Fibroblast of peridontal ligament (primary cell): ENCODE measurements at regions not wholly inside any gene's neighbourhood (a gene's known extent, or its start where the extent isn't known, plus 50 kb on each side); places are given as distances from the start of the nearest gene placed in this dataset.

Experiments used
- DNase-seq: peaks from one replicate; pipeline ENCODE4 v3.0.0-alpha.2; 2010; ENCODE audit errors: extremely low read depth

DNA sequence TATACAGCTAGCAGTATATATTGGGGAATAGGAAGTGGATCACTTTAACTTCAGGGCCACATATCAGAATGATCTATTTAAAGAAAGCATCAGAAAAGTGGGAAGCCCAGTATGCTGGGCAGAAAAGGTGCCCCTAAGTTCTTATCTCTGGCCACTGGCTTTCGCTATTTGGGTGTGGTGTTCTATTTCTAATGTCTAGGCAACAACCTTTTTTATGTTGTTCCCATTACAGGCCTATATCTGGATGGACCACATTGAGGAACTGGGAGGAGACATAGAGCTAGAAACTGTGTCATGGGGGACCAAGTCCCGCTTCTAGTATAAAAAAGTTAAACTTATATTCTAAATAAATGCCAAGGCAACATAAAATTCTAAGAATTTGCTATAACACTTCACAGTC lies 935.6 kb downstream of the PDHA2 start:
- DNase-seq = no peak

- DNase-seq = no peak
Measured at GRCh38 chr4:96776920-96777527, 937.1 kb downstream of the PDHA2 start.

DNA sequence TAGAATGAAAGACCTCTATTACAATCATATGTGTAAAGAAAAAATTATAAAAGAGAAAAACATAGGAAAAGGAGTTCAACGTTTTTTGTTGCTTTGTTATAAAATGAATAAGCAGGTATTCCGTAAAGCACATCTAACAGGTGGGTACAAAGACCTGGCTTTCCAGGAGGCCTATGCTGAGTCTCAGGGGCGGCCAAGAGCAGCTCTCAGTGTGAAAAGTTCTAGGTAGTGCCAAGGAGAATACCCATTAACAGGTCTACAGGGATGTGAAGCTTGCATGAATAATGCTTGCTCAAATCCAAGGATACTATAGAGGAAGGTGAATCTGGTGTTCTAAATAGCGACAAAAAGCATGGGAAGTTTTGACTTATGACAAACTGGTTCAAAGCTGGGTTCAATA lies 944.4 kb downstream of the PDHA2 start:
- no peak for DNase-seq

DNA sequence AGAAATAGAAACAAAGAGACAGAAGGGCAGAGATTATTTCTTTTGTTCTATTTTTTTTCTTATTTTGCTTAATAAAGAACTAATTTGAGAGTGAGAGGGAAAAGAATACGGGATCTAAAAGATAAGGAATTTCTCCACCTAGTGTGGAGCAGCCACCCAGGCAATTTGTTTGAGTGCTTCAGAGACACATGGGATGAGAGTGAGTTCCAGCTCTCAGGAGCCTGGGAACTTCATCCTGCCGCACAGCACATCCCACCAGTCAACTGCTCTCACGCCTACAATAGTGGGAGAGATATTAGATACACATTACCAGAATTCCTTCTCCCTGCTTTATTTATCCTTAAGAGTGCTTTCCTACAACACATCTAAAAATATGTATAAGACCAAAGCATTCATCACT lies 946.4 kb downstream of the PDHA2 start:
- DNase-seq = no peak

DNA sequence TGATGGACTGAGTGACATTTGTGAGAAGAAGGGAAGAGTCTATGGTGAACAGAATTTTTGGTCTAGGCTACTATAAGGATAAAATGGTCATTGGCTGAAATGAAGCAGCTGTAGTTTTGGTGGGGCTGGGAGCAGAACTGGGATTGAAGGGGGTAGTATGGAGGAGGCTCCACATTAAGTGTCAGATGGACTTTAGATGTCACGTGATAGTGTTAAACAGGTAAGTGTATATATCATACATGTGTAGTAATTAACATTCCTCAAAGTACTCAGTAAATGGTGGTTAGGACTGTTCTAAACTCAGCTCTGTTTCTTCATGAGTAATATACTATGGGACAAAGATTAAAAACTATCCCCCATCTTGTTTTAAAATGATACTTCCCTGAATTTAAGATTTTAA lies 947.9 kb downstream of the PDHA2 start:
- no peak for DNase-seq

DNA sequence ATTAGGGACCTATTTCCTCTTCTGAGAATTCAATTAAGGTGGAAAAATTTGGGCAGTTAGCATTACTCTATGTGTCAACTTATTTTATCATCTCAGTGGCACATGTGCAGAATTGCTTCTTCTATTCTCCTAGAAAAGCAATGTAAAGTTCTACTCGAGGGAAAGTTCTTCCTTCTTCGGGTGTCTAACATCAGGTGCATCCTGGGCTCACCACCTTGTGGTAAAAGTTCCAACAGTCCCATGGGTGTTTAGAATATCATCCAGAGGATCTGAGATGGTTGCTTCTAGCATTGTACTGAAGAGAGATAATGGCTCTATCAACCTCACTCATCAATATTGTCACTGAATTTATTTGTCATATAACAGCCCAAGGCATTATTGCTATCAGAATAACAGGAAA lies 969.7 kb downstream of the PDHA2 start:
- no peak for DNase-seq

GRCh38 chr4:96827086-96827485 lies 987.2 kb downstream of the PDHA2 start:
- no peak for DNase-seq

DNA sequence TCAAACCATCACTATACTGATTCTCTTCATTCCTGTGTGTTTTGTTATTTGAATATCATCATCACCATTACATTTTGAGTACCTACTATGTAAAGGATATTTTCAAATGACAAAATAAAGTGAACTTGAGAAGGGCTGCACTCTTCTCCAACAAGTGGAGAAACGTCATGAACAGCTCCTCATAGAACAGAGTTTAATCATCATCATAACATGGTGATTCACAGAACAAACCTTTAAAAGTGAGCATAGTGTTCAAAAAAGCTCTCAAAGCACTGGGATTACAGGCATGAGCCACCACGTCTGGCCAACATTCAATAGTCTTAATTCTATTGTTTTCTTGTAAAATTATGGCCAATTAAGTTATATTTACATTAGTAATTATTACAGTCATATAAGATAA lies 993.9 kb downstream of the PDHA2 start:
- DNase-seq = no peak

DNA sequence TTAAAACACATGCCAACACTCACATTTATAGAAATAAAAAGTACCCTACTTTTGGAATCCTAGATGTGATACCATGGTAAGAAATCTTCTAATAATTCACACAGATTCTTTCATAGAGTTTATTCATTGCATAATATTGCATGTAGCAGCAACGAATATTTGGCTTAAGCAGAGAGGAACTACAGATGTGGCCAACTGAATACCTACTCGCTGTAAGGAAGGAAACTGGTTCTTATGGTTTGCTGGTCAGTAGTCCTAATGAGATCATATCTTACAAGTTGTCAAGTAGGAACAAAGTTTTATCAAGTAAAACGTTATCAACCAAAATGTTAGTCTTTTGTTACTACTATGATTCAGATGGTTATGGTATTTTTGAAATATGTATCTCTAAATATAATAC lies 996.1 kb downstream of the PDHA2 start:
- DNase-seq = no peak

- DNase-seq = no peak
Measured at GRCh38 chr4:96839441-96839840, 999.5 kb downstream of the PDHA2 start.

DNA sequence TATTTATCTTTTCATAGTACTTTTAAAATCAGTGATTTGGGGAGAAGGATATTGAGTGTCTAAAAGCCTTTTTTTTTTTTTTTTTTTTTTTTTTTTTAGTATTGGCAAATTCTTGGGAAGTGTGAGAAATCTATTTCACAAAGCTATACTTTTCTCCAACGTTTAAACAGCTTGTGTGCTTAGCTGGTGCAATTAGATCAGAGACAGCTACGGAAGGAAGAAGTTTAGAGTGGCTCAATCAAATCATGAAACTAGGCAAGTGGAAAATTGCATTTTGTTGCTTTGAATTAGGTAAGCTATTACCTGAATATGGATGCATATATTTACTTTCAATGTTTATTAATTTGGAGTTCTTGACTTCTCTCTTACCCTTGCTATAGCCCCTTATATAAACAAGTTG lies 1001.9 kb downstream of the PDHA2 start:
- no peak for DNase-seq

- DNase-seq = no peak
Measured at GRCh38 chr4:96844858-96845490, 1005.1 kb downstream of the PDHA2 start.

GRCh38 chr4:96845819-96846218 lies 1005.9 kb downstream of the PDHA2 start:
- no peak for DNase-seq

DNA sequence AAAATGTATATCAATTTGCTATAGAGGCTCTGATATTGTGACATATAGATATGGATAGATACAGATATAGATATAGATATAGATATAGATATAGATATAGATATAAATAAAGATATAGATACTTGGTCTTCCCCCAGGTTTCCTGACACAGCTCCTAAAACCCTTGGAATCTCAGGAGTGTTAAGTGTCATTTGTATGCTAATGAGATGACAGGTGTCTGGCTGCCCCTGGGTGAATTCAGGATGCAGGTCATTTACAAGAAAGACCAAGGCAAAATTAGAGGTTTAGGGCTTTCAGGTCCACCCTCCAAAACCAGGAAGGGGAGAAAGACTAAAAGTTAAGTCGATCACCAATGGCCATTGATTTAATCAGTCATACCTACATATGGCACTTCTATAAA lies 1034.8 kb downstream of the PDHA2 start:
- no peak for DNase-seq

GRCh38 chr4:96879527-96879926 lies 1039.6 kb downstream of the PDHA2 start:
- no peak for DNase-seq

DNA sequence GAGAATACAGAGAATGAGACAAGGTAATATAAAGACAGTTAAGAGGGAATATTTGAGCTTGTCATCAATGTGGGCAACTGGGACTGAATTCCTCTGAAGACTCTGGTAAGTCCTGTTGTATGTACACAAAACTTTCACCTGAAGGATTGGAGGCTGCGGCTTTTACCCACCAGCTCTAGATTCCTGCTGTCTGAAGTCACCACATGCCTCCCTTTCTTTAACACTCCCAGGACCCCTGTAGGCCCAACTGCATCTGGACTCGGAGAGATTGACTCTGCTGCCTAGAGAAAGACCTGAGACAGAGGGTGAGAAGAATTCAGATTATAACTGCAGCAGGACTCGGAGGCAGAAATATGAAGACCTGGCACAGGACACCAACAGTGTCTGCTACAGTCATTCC lies 1048.0 kb downstream of the PDHA2 start:
- no peak for DNase-seq

- no peak for DNase-seq
Measured at GRCh38 chr4:96894621-96895020, 1054.7 kb downstream of the PDHA2 start.

DNA sequence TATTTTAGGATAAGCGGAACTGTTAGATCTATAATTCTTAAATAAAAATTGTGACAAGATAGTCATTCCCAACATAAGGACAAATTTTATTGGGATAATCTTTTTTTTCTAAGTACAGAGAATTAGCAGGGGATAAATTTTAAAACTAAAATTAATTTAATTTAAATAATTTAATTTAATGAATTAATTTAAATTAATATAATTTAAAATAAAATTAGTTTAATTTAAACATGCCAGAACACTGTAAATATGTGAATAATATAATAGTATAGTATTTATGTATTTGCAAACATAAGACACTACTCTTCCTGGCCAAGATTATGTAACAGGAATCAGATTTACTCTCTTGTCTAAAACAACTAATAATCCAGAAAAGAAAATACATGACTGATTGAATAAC lies 1055.9 kb downstream of the PDHA2 start:
- DNase-seq = no peak

DNA sequence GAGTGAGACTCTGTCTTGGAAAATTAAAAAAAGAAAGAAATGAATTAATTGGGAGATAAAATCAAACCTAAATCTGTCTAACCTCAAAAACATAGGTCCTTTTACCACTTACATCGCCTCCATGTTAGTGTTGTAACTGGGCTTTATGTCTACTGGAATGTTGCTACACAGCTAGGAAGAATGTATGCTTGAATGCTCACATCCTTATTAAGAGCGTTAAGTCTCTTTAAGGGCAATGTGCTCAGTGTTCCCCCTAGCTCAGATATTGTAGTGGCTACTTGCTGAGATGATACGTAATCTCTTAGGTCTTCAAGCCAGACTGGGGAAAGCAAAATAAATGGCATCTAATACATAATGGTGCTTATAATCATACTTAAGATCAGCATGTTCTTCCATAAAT lies 1072.8 kb downstream of the PDHA2 start:
- no peak for DNase-seq

- DNase-seq = no peak
Measured at GRCh38 chr4:96913441-96914080, 1073.7 kb downstream of the PDHA2 start.

- DNase-seq = no peak
Measured at GRCh38 chr4:96916711-96917110, 1076.8 kb downstream of the PDHA2 start.

GRCh38 chr4:96936886-96937285 lies 1097.0 kb downstream of the PDHA2 start:
- DNase-seq = no peak

DNA sequence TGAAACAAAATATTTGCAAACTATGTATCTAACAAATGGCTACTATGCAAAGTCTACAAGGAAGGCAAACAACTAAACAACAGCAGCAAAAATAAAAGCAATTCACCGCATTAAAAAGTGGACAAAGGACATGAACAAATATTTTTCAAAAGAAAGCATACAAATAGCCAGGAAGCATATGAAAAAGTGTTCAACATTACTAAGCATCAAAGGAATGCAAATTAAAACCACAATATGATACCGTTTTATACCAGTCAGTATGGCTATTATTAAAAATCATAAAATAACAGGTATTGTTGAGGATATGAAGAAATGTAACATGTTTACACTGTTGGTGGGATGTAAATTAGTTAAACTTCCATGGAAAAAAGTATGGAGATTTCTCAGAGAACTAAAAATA lies 1106.7 kb downstream of the PDHA2 start:
- no peak for DNase-seq

- no peak for DNase-seq
Measured at GRCh38 chr4:96952610-96953009, 1112.7 kb downstream of the PDHA2 start.
